ENCODE measurements at regions not wholly inside any gene's neighbourhood (a gene's known extent, or its start where the extent isn't known, plus 50 kb on each side); places are given as distances from the start of the nearest gene placed in this dataset.
A peak's percentile ranks its signal among the peaks of the same experiment; 100 is the strongest.
"Not testable (repeated sequence)": the region's sequence is repeated elsewhere in the genome, so short reads cannot be mapped to it uniquely, and the experiment has no call there.

- DNase-seq (ENCODE audit: low spot score in 2 of 2) = no peak
- Histone ChIP-seq H3K4me1 (no peaks in the 10 kb centered on the region), H3K36me3 (replicated peaks) (no peaks in the 10 kb centered on the region), H3K4me3 (no peak overlapping the region), H3K9me3 (no peaks in the 10 kb centered on the region), H3K27me3 (ENCODE audit: low read depth) (no peaks in the 10 kb centered on the region)
- in situ Hi-C loops (cut with MboI; ENCODE audit: low sequenced_read_pairs) = no loop called here
Observed at GRCh38 chr5:10120934-10121333, 128.8 kb downstream of the ATPSCKMT start.

GRCh38 chr5:10118150-10118549 lies 131.5 kb downstream of the ATPSCKMT start:
- Histone ChIP-seq H3K27me3 (ENCODE audit: low read depth) (no peaks in the 10 kb centered on the region), H3K4me3 (no peak overlapping the region), H3K36me3 (replicated peaks) (no peaks in the 10 kb centered on the region), H3K9me3 (no peaks in the 10 kb centered on the region), H3K4me1 (no peaks in the 10 kb centered on the region)
- in situ Hi-C loops (cut with MboI; ENCODE audit: low sequenced_read_pairs) = no loop called here
- DNase-seq (ENCODE audit: low spot score in 2 of 2) = no peak

- DNase-seq (ENCODE audit: low spot score in 2 of 2) = no peak
- no peaks in the 10 kb centered on the region for H3K27me3 ChIP-seq (ENCODE audit: low read depth)
- H3K4me3 ChIP-seq = no peak overlapping the region
- in situ Hi-C loops (cut with MboI; ENCODE audit: low sequenced_read_pairs) = no loop called here
- no peaks in the 10 kb centered on the region for H3K36me3 ChIP-seq (replicated peaks)
- H3K9me3 ChIP-seq = no peaks in the 10 kb centered on the region
- H3K4me1 ChIP-seq = no peaks in the 10 kb centered on the region
Observed at GRCh38 chr5:10116594-10116993, 133.1 kb downstream of the ATPSCKMT start.

- DNase-seq (ENCODE audit: low spot score in 2 of 2) = no peak
- no peaks in the 10 kb centered on the region for H3K27me3 ChIP-seq (ENCODE audit: low read depth)
- no peaks in the 10 kb centered on the region for H3K4me1 ChIP-seq
- no peaks in the 10 kb centered on the region for H3K9me3 ChIP-seq
- no peak overlapping the region for H3K4me3 ChIP-seq
- in situ Hi-C loops (cut with MboI; ENCODE audit: low sequenced_read_pairs) = no loop called here
- no peaks in the 10 kb centered on the region for H3K36me3 ChIP-seq (replicated peaks)
Observed at GRCh38 chr5:10115669-10116068, 134.0 kb downstream of the ATPSCKMT start.

- peak in 1 of 2 experiments; percentile 61 for DNase-seq (ENCODE audit: low spot score in 2 of 2)
- in situ Hi-C loops (cut with MboI; ENCODE audit: low sequenced_read_pairs) = no loop called here
- Histone ChIP-seq H3K4me3 (no peak overlapping the region), H3K36me3 (replicated peaks) (no peaks in the 10 kb centered on the region), H3K4me1 (no peaks in the 10 kb centered on the region), H3K27me3 (ENCODE audit: low read depth) (0 out of 2 replicates have a peak, but pooled peaks cover 3% of the 10 kb centered on the region), H3K9me3 (no peaks in the 10 kb centered on the region)
Observed at GRCh38 chr5:10111571-10111970, 138.1 kb downstream of the ATPSCKMT start.

- Histone ChIP-seq H3K27me3 (ENCODE audit: low read depth) (0 out of 2 replicates have a peak, but pooled peaks cover 3% of the 10 kb centered on the region), H3K36me3 (replicated peaks) (no peaks in the 10 kb centered on the region), H3K9me3 (no peaks in the 10 kb centered on the region), H3K4me3 (no peak overlapping the region), H3K4me1 (no peaks in the 10 kb centered on the region)
- DNase-seq (ENCODE audit: low spot score in 2 of 2) = no peak
- in situ Hi-C loops (cut with MboI; ENCODE audit: low sequenced_read_pairs) = no loop called here
Observed at GRCh38 chr5:10110228-10110627, 139.5 kb downstream of the ATPSCKMT start.

GRCh38 chr5:10109299-10109698 lies 140.4 kb downstream of the ATPSCKMT start:
- 0 out of 2 replicates have a peak, but pooled peaks cover 3% of the 10 kb centered on the region for H3K27me3 ChIP-seq (ENCODE audit: low read depth)
- no peaks in the 10 kb centered on the region for H3K9me3 ChIP-seq
- H3K36me3 ChIP-seq (replicated peaks) = no peaks in the 10 kb centered on the region
- no peak for DNase-seq (ENCODE audit: low spot score in 2 of 2)
- in situ Hi-C loops (cut with MboI; ENCODE audit: low sequenced_read_pairs) = no loop called here
- H3K4me3 ChIP-seq = no peak overlapping the region
- H3K4me1 ChIP-seq = no peaks in the 10 kb centered on the region

GRCh38 chr5:10106806-10107205 lies 142.9 kb downstream of the ATPSCKMT start:
- H3K4me1 ChIP-seq = no peaks in the 10 kb centered on the region
- in situ Hi-C loops (cut with MboI; ENCODE audit: low sequenced_read_pairs) = no loop called here
- no peaks in the 10 kb centered on the region for H3K9me3 ChIP-seq
- H3K36me3 ChIP-seq (replicated peaks) = no peaks in the 10 kb centered on the region
- H3K27me3 ChIP-seq (ENCODE audit: low read depth) = 0 out of 2 replicates have a peak, but pooled peaks cover 3% of the 10 kb centered on the region
- no peak for DNase-seq (ENCODE audit: low spot score in 2 of 2)
- H3K4me3 ChIP-seq = no peak overlapping the region

- Histone ChIP-seq H3K9me3 (no peaks in the 10 kb centered on the region), H3K36me3 (replicated peaks) (no peaks in the 10 kb centered on the region), H3K27me3 (ENCODE audit: low read depth) (0 out of 2 replicates have a peak, but pooled peaks cover 3% of the 10 kb centered on the region), H3K4me3 (no peak overlapping the region), H3K4me1 (no peaks in the 10 kb centered on the region)
- no peak for DNase-seq (ENCODE audit: low spot score in 2 of 2)
- in situ Hi-C loops (cut with MboI; ENCODE audit: low sequenced_read_pairs) = no loop called here
Observed at GRCh38 chr5:10106285-10106684, 143.4 kb downstream of the ATPSCKMT start.

- peak in 1 of 2 experiments; percentile 5 for DNase-seq (ENCODE audit: low spot score in 2 of 2)
- H3K27me3 ChIP-seq (ENCODE audit: low read depth) = 0 out of 2 replicates have a peak, but pooled peaks cover 3% of the 10 kb centered on the region
- no peaks in the 10 kb centered on the region for H3K36me3 ChIP-seq (replicated peaks)
- H3K4me1 ChIP-seq = no peaks in the 10 kb centered on the region
- H3K4me3 ChIP-seq = no peak overlapping the region
- no peaks in the 10 kb centered on the region for H3K9me3 ChIP-seq
- in situ Hi-C loops (cut with MboI; ENCODE audit: low sequenced_read_pairs) = no loop called here
Observed at GRCh38 chr5:10102706-10103497, 146.8 kb downstream of the ATPSCKMT start.

- DNase-seq (ENCODE audit: low spot score in 2 of 2); H3K4me1 ChIP-seq; in situ Hi-C loops (cut with MboI; ENCODE audit: low sequenced_read_pairs); H3K9me3 ChIP-seq; H3K36me3 ChIP-seq (replicated peaks); H3K4me3 ChIP-seq; H3K27me3 ChIP-seq (ENCODE audit: low read depth): not testable (repeated sequence)
Observed at GRCh38 chr5:10102235-10102634, 147.5 kb downstream of the ATPSCKMT start.

GRCh38 chr5:10099548-10099947 lies 150.1 kb downstream of the ATPSCKMT start:
- H3K36me3 ChIP-seq (replicated peaks) = no peaks in the 10 kb centered on the region
- no peak for DNase-seq (ENCODE audit: low spot score in 2 of 2)
- H3K27me3 ChIP-seq (ENCODE audit: low read depth) = no peaks in the 10 kb centered on the region
- in situ Hi-C loops (cut with MboI; ENCODE audit: low sequenced_read_pairs) = no loop called here
- H3K4me3 ChIP-seq = no peak overlapping the region
- no peaks in the 10 kb centered on the region for H3K9me3 ChIP-seq
- no peaks in the 10 kb centered on the region for H3K4me1 ChIP-seq

- in situ Hi-C loops (cut with MboI; ENCODE audit: low sequenced_read_pairs) = no loop called here
- DNase-seq (ENCODE audit: low spot score in 2 of 2) = no peak
- Histone ChIP-seq H3K4me1 (no peaks in the 10 kb centered on the region), H3K4me3 (no peak overlapping the region), H3K27me3 (ENCODE audit: low read depth) (no peaks in the 10 kb centered on the region), H3K9me3 (no peaks in the 10 kb centered on the region), H3K36me3 (replicated peaks) (no peaks in the 10 kb centered on the region)
Observed at GRCh38 chr5:10091701-10092100, 158.0 kb downstream of the ATPSCKMT start.

- in situ Hi-C loops (cut with MboI; ENCODE audit: low sequenced_read_pairs) = no loop called here
- no peak for DNase-seq (ENCODE audit: low spot score in 2 of 2)
- no peak overlapping the region for H3K4me3 ChIP-seq
- H3K36me3 ChIP-seq (replicated peaks) = no peaks in the 10 kb centered on the region
- no peaks in the 10 kb centered on the region for H3K4me1 ChIP-seq
- no peaks in the 10 kb centered on the region for H3K9me3 ChIP-seq
- no peaks in the 10 kb centered on the region for H3K27me3 ChIP-seq (ENCODE audit: low read depth)
Observed at GRCh38 chr5:10090074-10090473, 159.6 kb downstream of the ATPSCKMT start.

Measured in HAP-1 (cell line).